IMR-90 (cell line): ENCODE measurements at regions not wholly inside any gene's neighbourhood (a gene's known extent, or its start where the extent isn't known, plus 50 kb on each side); places are given as distances from the start of the nearest gene placed in this dataset.

Experiments used
- ATAC-seq: fragments of 200-7000 bp; cut with Tn5 transposase; 2 replicates; pipeline ENCODE4 v1.9.1; 2020; ENCODE audit warnings: low read depth, mild to moderate bottlenecking, moderate library complexity
- BruUV-seq: library from RNA; stranded (reverse); fragments of 400-500 nt; replicated peaks from 2 replicates; lab custom pipeline; 2021; lab: Mats Ljungman, UMichigan
- CTCF ChIA-PET: fragments of 300-600 bp; formaldehyde crosslinking; extraction: SDS; loops from one replicate; lab custom pipeline; 2021; ENCODE audit warnings: antibody characterized with exemption; lab: Yijun Ruan, JAX
- POLR2A ChIA-PET: fragments of 300-600 bp; sonication (Branson Sonifier 250); formaldehyde crosslinking; loops from one replicate; lab custom pipeline; 2022; ENCODE audit warnings: antibody characterized with exemption; ENCODE audit not compliant: unreplicated experiment; lab: Charles Lee
- DNase-seq: peaks from one replicate; pipeline ENCODE4 v3.0.0; 2013
- H2AFZ ChIP-seq: replicated peaks from 2 replicates; pipeline ENCODE3; 2013; ENCODE audit warnings: low read length, mild to moderate bottlenecking; ENCODE audit not compliant: poor library complexity
- H2AK5ac ChIP-seq: 2 replicates; pipeline ENCODE4 v1.6.1; 2013; ENCODE audit warnings: low read depth, low read length, inconsistent platforms
- H2AK9ac ChIP-seq: replicated peaks from 2 replicates; pipeline ENCODE3; 2013; ENCODE audit warnings: mild to moderate bottlenecking, low read depth, low read length, moderate library complexity; ENCODE audit not compliant: poor library complexity
- H2BK120ac ChIP-seq: 2 replicates; pipeline ENCODE4 v1.6.1; 2013; ENCODE audit warnings: low read depth, low read length, inconsistent platforms
- H2BK15ac ChIP-seq: 3 replicates; pipeline ENCODE4 v1.6.1; 2013; ENCODE audit warnings: low read depth, low read length, inconsistent platforms
- H2BK20ac ChIP-seq: 2 replicates; pipeline ENCODE4 v1.6.1; 2013; ENCODE audit warnings: low read depth, mild to moderate bottlenecking, inconsistent platforms, low read length, moderate library complexity
- H2BK5ac ChIP-seq: 2 replicates; pipeline ENCODE4 v1.6.1; 2013; ENCODE audit warnings: mild to moderate bottlenecking, low read depth, low read length, inconsistent platforms; ENCODE audit not compliant: poor library complexity, severe bottlenecking
- H3K14ac ChIP-seq: replicated peaks from 2 replicates; pipeline ENCODE4 v1.6.1; 2013; ENCODE audit warnings: low read depth, low read length, inconsistent platforms
- H3K18ac ChIP-seq: 2 replicates; pipeline ENCODE4 v1.6.1; 2013; ENCODE audit warnings: low read depth, low read length, control low read depth
- H3K23ac ChIP-seq: 2 replicates; pipeline ENCODE4 v1.6.1; 2013; ENCODE audit warnings: low read depth, low read length, inconsistent platforms
- H3K27ac ChIP-seq: 2 replicates; pipeline ENCODE4 v1.5.1; 2013; ENCODE audit warnings: mild to moderate bottlenecking, control low read depth, low read length; ENCODE audit not compliant: insufficient read depth
- H3K27me3 ChIP-seq: 2 replicates; pipeline ENCODE4 v1.6.1; 2013; ENCODE audit warnings: low read length; ENCODE audit not compliant: control insufficient read depth, insufficient read depth
- H3K36me3 ChIP-seq: 2 replicates; pipeline ENCODE4 v1.6.1; 2013; ENCODE audit warnings: low read length, mixed read lengths; ENCODE audit not compliant: control insufficient read depth, insufficient read depth
- H3K4ac ChIP-seq: 2 replicates; pipeline ENCODE4 v1.6.1; 2013; ENCODE audit warnings: low read depth, low read length, inconsistent platforms
- H3K4me1 ChIP-seq: 2 replicates; pipeline ENCODE4 v1.6.1; 2013; ENCODE audit warnings: low read length, mixed read lengths; ENCODE audit not compliant: control insufficient read depth, insufficient read depth
- H3K4me2 ChIP-seq: 2 replicates; pipeline ENCODE4 v1.6.1; 2013; ENCODE audit warnings: low read depth, mild to moderate bottlenecking, control low read depth, low read length, moderate library complexity
- H3K4me3 ChIP-seq: 2 replicates; pipeline ENCODE4 v1.5.1; 2013; ENCODE audit warnings: low read depth, mild to moderate bottlenecking, control low read depth, low read length, moderate library complexity; ENCODE audit not compliant: insufficient read depth
- H3K56ac ChIP-seq: 2 replicates; pipeline ENCODE4 v1.6.1; 2013; ENCODE audit warnings: low read length, inconsistent platforms; ENCODE audit not compliant: insufficient read depth; ENCODE audit errors: extremely low read depth
- H3K79me1 ChIP-seq, 2 experiments: 2 replicates each; pipeline ENCODE4 v1.6.1; 2013; ENCODE audit warnings: low read length in 2 of 2, inconsistent platforms in 1 of 2, low read depth in 1 of 2
- H3K9ac ChIP-seq: 2 replicates; pipeline ENCODE4 v1.6.1; 2013; ENCODE audit warnings: low read depth, low read length, control low read depth
- H3K9me1 ChIP-seq: 2 replicates; pipeline ENCODE4 v1.6.1; 2013; ENCODE audit warnings: low read length, inconsistent platforms; ENCODE audit not compliant: insufficient read depth
- H3K9me3 ChIP-seq: 2 replicates; pipeline ENCODE4 v1.6.1; 2013; ENCODE audit warnings: low read length; ENCODE audit not compliant: control insufficient read depth, insufficient read depth
- H4K20me1 ChIP-seq: 2 replicates; pipeline ENCODE4 v1.6.1; 2013; ENCODE audit warnings: low read length, inconsistent platforms; ENCODE audit not compliant: insufficient read depth
- H4K5ac ChIP-seq: 2 replicates; pipeline ENCODE4 v1.6.1; 2013; ENCODE audit warnings: mild to moderate bottlenecking, low read depth, low read length, control low read depth
- H4K8ac ChIP-seq, 2 experiments: 2 replicates each; pipeline ENCODE4 v1.6.1; 2013; ENCODE audit warnings: low read depth in 2 of 2, low read length in 2 of 2, control low read depth in 1 of 2, inconsistent platforms in 1 of 2
- H4K91ac ChIP-seq: 2 replicates; pipeline ENCODE4 v1.6.1; 2013; ENCODE audit warnings: low read depth, low read length, inconsistent platforms; ENCODE audit not compliant: insufficient read depth
- BHLHE40 ChIP-seq: fragments of 150-350 bp; IDR thresholded peaks from 2 replicates; pipeline ENCODE4 v1.6.1; 2016; ENCODE audit warnings: mild to moderate bottlenecking, low read depth, low read length
- CEBPB ChIP-seq: IDR thresholded peaks from 2 replicates; pipeline ENCODE4 v1.6.1; 2012; ENCODE audit warnings: low read depth, low read length, improper control_type of control experiment
- CTCF ChIP-seq: conservative IDR thresholded peaks from 2 replicates; pipeline ENCODE4 v1.5.1; 2012; ENCODE audit warnings: mild to moderate bottlenecking, low read depth, low read length, improper control_type of control experiment
- ELK1 ChIP-seq: fragments of 150-350 bp; IDR thresholded peaks from 2 replicates; pipeline ENCODE4 v1.6.1; 2016; ENCODE audit warnings: low read depth, mild to moderate bottlenecking, low read length, moderate library complexity, borderline replicate concordance
- MAZ ChIP-seq: IDR thresholded peaks from 2 replicates; pipeline ENCODE4 v1.6.1; 2012; ENCODE audit warnings: low read depth, mild to moderate bottlenecking, low read length, improper control_type of control experiment, moderate library complexity, borderline replicate concordance
- MXI1 ChIP-seq: IDR thresholded peaks from 2 replicates; pipeline ENCODE4 v1.6.1; 2012; ENCODE audit warnings: low read depth, mild to moderate bottlenecking, low read length, moderate library complexity, borderline replicate concordance
- NFE2L2 ChIP-seq: fragments of 150-350 bp; IDR thresholded peaks from 2 replicates; pipeline ENCODE4 v1.6.1; 2016; ENCODE audit warnings: low read depth, mild to moderate bottlenecking, low read length
- SMC3 ChIP-seq: fragments of 150-350 bp; IDR thresholded peaks from 2 replicates; pipeline ENCODE4 v1.6.1; 2016; ENCODE audit warnings: low read depth, mild to moderate bottlenecking, antibody characterized with exemption, low read length, moderate library complexity
- USF2 ChIP-seq: fragments of 150-350 bp; IDR thresholded peaks from 2 replicates; pipeline ENCODE4 v1.6.1; 2017; ENCODE audit warnings: mild to moderate bottlenecking, antibody characterized with exemption, low read length, low read depth
- WGBS, 2 experiments: methylation state at CpG; one replicate each; pipeline versions ENCODE4 v1.1.5 to v1.1.7; 2013; ENCODE audit warnings: missing lambda C conversion rate in 2 of 2; ENCODE audit not compliant: insufficient read length in 1 of 2; ENCODE audit errors: extremely low coverage in 2 of 2; 5-methylcytosine and 5-hydroxymethylcytosine counted together
- dilution Hi-C: fragments of 300-500 bp; cut with HindIII; formaldehyde crosslinking; loops from one replicate; pipeline ENCODE4 v1.14.3; 2018; ENCODE audit warnings: low sequenced_read_pairs; ENCODE audit not compliant: unreplicated experiment
- in situ Hi-C: fragments of 300-500 bp; cut with MboI; formaldehyde crosslinking; loops from 3 replicates; pipeline ENCODE4 v1.14.3; 2019; ENCODE audit warnings: low sequenced_read_pairs, inconsistent platforms, mixed read lengths
- intact Hi-C: fragments of 100-400 bp; cut with micrococcal nuclease; formaldehyde crosslinking; loops from 2 replicates; pipeline ENCODE4 v1.10.0; 2022

GRCh38 chr4:159460371-159460770 lies 357.5 kb downstream of the RAPGEF2 start:
- POLR2A ChIA-PET: no interaction called here

More at GRCh38 chr4:159460371-159460770, 357.5 kb downstream of the RAPGEF2 start:
- no peak overlapping the region for H3K18ac ChIP-seq
- ATAC-seq: peak; percentile 53; the same call in 1 of the 2 replicates
- H3K56ac ChIP-seq: no peak overlapping the region
- CTCF ChIA-PET: no interaction called here
- H2BK20ac ChIP-seq: no peak overlapping the region
- H3K36me3 ChIP-seq: no peaks in the 10 kb centered on the region
- no peaks in the 10 kb centered on the region for H3K4me1 ChIP-seq
- no peak overlapping the region for H3K14ac ChIP-seq
- H2AK9ac ChIP-seq: no peak overlapping the region
- H4K8ac ChIP-seq: no peak overlapping the region
- H3K9ac ChIP-seq: no peak overlapping the region
- peaks cover 2% of the 10 kb centered on the region; the same call in 1 of the 2 replicates for H3K27me3 ChIP-seq
- H3K23ac ChIP-seq: no peak overlapping the region
- H3K9me3 ChIP-seq: peaks cover 5% of the 10 kb centered on the region; the same call in 1 of the 2 replicates
- no peak overlapping the region for H2BK15ac ChIP-seq
- H3K27ac ChIP-seq: no peak overlapping the region
- TF ChIP-seq MXI1 (no peak), CEBPB (no peak), CTCF (no peak), NFE2L2 (no peak), MAZ (no peak), BHLHE40 (no peak), USF2 (no peak), SMC3 (no peak), ELK1 (no peak)
- no peak overlapping the region for H2BK5ac ChIP-seq
- intact Hi-C loops (no loop called here), in situ Hi-C loops (no loop called here), dilution Hi-C loops (no loop called here)
- H4K20me1 ChIP-seq: no peaks in the 10 kb centered on the region
- no peaks in the 10 kb centered on the region for H3K79me1 ChIP-seq
- no peak overlapping the region for H4K5ac ChIP-seq
- H2AK5ac ChIP-seq: no peak overlapping the region
- peak overlapping the region; percentile 67; the same call in 1 of the 2 replicates for H3K4me2 ChIP-seq
- no peak overlapping the region for H3K4ac ChIP-seq
- no TSS peak for BruUV-seq
- no peak overlapping the region for H2BK120ac ChIP-seq
- H4K91ac ChIP-seq: no peak overlapping the region
- peak; percentile 20 for DNase-seq
- WGBS, 2 experiments: no CpG with 5 or more reads among the region's 1 CpG
- no peak overlapping the region for H3K4me3 ChIP-seq
- H3K9me1 ChIP-seq: no peaks in the 10 kb centered on the region
- no peak overlapping the region for H2AFZ ChIP-seq
